NCI-H69 (cell line): ENCODE measurements at regions not wholly inside any gene's neighbourhood (a gene's known extent, or its start where the extent isn't known, plus 50 kb on each side); places are given as distances from the start of the nearest gene placed in this dataset.

ENCODE experiments used
- DNase-seq: peaks from one replicate; lab custom pipeline; 2025; lab: John Stamatoyannopoulos, UW

DNA sequence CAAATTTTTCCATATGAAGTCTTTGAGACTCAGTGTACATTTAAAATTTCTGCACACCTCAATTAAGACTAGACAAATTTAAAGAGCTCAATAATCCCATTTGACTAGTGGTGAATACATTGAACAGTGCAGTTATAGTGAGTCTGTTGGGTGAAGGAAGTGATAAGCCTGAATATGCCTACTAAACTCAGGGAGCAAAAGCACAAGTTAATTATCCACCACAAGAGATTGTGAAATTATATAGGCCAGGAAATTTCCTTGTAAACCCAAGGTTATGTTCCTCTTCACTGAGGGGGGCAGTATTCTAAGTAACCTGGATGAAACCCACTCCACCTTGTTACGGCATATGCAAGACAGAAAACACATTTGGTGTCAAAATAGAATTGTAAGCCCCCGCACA, 612.9 kb upstream of the DAB2 start:
- no peak for DNase-seq

- no peak for DNase-seq
These were observed 609.7 kb upstream of the DAB2 start for GRCh38 chr5:40034441-40034840.

- DNase-seq, result peak; percentile 55
These were observed 608.6 kb upstream of the DAB2 start for GRCh38 chr5:40033411-40033810.

DNA sequence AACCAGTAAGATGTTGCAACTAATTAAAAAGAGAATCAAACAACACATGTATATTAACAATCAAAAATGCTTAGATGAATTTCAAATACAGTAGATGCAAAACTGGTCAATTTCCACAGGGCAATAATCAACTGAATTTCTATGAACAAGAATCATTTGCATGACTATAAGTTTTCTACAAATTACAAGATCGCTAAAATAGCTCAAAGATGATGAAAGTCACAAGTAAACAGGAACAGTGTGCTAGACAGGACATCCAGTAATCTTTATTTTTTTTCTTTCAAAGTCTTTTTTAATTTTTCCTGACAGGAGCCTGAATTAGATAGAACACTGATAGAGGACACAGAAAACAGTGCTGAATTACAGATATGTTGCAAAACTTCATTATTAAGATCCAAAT, 608.2 kb upstream of the DAB2 start:
- DNase-seq, result no peak

GRCh38 chr5:40030661-40031060, 605.9 kb upstream of the DAB2 start:
- DNase-seq, result peak; percentile 8

- DNase-seq, result no peak
These were observed 605.1 kb upstream of the DAB2 start for GRCh38 chr5:40029711-40030495.

GRCh38 chr5:40027400-40027799, 602.6 kb upstream of the DAB2 start:
- DNase-seq, result no peak

- no peak for DNase-seq
These were observed 600.8 kb upstream of the DAB2 start for GRCh38 chr5:40025586-40025985.

DNA sequence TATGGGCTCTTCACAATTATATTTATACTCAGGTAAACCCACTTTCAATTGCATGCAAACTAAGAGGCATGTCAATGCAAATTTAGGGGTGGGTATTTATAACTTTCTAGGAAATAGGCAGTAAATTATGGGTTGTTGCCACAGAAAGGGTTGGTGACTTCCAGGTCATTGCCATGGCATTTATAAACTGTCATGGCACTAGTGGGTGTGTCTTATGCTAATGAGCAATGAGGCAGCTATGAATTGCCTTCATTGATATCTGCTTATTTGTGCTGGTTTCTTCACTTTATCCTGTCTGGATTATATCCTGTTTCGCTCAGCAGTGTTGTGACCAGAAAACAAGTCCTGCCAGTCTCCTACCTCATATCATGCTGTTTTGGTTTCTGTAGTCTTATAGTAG, 597.3 kb upstream of the DAB2 start:
- no peak for DNase-seq

- DNase-seq, result no peak
These were observed 596.2 kb upstream of the DAB2 start for GRCh38 chr5:40021007-40021406.

- DNase-seq, result no peak
These were observed 593.1 kb upstream of the DAB2 start for GRCh38 chr5:40017918-40018317.

- DNase-seq, result no peak
These were observed 592.4 kb upstream of the DAB2 start for GRCh38 chr5:40017135-40017534.

DNA sequence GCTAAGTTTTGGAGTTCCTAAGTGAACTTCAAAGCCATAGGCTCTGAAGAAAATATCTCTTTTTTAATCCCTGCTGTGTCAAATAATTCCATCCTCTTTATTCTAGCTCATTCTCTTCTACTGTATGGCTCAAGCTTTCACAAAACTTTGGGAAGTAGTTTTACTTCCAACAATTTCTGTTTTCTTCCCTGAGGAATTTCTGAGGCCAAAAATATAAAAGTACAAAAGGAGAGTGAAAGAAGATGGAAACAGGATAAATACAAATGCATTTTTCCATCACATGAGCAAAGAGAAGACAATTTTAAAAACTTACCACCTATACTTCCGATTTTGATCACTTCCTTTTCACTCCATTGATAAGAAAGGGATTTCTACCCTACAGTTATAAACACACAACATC, 585.7 kb upstream of the DAB2 start:
- DNase-seq, result no peak

- DNase-seq, result no peak
These were observed 581.5 kb upstream of the DAB2 start for GRCh38 chr5:40006260-40006659.

DNA sequence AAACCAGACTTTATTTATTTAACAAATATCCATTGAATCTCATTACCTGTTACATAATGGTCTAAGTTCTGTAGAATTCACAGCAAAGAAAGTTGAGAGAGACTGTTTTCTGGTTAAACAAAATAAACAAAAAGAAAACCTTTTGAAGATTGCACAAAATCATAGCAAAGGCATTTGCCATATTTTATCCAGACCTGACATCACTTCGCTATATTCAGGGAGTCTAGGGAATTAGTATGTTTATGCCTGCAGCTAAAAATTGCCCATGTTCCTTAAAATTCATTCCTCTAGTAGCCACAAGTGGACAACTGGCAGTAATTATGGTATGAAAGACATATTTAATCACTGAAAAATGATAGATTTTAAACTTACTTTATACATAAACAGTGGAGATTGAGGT, 577.0 kb upstream of the DAB2 start:
- DNase-seq, result no peak

GRCh38 chr5:39998518-39998917, 573.7 kb upstream of the DAB2 start:
- no peak for DNase-seq

DNA sequence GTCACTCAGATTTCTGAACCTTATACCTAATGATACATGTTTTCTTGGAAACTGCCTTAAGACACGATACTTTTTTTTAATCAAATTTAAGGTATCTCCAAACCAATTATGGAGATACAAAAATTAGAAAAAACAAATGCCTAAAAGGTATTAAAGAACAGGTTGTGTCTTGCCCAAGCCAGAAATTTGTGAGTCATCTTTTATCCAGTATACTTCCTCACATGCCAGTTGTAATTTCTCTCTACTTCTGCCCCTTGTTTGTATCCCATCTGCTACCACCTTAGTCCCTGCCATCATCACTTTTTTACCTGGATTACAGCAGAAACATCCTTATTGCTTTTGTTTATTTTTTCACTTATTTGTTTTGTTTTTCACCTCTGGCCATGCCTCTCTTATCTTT, 571.2 kb upstream of the DAB2 start:
- no peak for DNase-seq

DNA sequence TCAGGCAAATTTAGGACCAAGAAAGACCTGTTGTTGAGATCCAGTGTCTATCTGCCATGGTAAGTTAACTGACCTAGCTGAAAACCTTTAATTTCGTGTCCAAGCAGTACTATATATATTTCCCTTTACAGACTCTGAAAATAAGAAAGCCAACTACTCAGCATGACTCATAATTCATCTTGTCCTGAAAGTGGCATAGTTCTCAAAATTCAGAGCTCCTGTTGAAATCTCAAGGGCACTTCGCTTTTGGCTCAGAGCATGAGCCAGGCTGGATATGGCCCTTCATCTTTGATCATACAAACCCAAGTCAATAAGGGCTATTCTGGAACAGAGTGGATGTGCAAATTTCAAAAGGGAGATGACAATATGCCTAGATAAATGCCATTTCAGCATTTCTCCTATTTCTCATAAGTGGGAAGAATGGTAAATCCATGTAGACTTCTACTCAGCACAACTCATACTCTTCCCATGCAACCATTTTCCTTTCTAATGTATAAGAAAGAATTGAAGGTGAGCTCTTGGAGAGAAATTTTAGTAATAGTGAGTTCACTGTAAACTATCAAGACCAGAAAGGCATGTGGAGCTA, 567.9 kb upstream of the DAB2 start:
- DNase-seq, result no peak

DNA sequence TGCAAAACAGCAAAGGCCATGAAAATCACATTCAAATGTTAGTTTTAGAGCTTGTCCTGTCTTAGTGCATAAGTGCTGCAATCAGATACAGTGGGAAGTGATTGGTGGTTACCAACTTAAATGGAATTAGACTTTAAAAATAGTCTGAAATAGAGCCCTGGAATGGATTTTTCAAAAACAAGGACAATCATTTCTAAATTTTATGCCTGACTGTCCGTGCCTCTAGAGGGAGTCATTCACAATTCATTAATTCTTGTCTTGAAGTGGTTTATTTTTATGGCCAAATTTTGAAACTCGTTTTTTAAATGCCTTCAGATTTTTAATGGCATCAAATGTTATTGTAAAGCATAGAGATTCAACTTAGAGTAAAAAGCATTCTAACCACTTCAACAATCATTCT, 561.8 kb upstream of the DAB2 start:
- no peak for DNase-seq

- no peak for DNase-seq
These were observed 555.3 kb upstream of the DAB2 start for GRCh38 chr5:39980056-39980455.

- no peak for DNase-seq
These were observed 552.4 kb upstream of the DAB2 start for GRCh38 chr5:39977066-39977655.

DNA sequence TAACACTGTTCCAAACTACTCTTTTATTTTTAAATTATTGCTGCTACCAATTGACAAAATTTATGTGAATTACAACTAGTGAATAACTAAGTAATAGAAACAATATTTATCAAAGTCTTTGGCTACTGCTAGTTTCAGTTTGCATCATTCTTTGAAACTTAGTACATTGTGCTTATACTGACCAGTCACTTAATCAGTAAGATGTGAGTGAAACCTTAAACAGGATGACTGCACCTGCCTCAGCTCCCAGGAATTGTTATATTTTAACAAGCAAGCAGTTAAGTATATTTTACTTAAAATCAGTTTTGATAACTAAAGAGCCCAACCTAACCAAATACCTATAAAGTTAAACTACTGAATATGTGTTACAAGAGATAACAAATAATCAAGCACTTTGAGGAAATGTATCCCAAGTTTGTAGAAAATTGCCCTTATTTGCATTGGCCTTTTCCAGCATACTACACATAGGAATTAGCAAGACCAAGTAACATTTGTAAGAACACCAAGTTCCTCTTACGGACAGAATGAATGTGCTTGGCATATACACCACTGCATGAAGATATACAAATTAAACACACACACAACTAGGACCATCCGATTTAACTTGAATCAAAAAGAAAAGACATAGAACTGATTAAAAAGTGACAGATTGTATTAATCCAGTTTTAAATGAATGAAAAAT, 545.5 kb upstream of the DAB2 start:
- DNase-seq, result no peak

DNA sequence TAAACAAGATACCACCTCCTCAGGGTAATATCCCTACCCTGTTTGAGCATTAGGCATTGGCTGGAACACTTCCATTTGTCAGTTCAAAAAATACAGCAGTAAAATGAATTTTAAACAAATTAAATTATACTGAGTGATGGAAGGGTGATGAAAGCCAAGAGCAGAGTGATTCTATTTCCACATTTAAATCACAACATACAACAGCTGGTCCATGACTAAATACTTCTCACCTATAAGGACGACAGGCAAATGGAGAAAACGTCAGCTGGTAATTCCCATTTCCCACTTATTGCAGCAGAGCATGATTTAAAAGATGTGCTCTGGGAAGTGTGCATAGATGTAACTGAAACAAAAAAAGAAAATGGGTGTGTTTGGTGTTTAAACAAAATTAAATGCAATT, 543.6 kb upstream of the DAB2 start:
- no peak for DNase-seq
